ENCODE measurements at regions not wholly inside any gene's neighbourhood (a gene's known extent, or its start where the extent isn't known, plus 50 kb on each side); places are given as distances from the start of the nearest gene placed in this dataset.

DNA sequence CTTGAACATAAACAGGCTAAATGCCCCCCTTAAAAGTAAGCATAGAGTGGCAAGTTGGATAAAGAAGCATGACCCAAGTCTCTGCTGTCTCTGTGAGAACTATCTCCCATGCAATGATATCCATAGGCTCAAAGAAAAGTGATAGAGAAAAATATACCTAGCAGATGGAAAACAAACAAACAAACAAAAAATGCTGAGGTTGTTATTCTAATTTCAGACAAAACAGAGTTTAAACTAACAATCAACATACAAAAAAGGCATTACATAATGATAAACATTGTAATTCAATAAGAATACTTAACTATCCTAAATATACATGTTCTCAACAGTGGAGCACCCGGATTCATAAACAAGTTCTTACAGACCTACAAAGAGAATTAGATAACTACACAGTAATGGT is 626.2 kb upstream of the CNTNAP2 start:
- TF ChIP-seq, protein P1, sequence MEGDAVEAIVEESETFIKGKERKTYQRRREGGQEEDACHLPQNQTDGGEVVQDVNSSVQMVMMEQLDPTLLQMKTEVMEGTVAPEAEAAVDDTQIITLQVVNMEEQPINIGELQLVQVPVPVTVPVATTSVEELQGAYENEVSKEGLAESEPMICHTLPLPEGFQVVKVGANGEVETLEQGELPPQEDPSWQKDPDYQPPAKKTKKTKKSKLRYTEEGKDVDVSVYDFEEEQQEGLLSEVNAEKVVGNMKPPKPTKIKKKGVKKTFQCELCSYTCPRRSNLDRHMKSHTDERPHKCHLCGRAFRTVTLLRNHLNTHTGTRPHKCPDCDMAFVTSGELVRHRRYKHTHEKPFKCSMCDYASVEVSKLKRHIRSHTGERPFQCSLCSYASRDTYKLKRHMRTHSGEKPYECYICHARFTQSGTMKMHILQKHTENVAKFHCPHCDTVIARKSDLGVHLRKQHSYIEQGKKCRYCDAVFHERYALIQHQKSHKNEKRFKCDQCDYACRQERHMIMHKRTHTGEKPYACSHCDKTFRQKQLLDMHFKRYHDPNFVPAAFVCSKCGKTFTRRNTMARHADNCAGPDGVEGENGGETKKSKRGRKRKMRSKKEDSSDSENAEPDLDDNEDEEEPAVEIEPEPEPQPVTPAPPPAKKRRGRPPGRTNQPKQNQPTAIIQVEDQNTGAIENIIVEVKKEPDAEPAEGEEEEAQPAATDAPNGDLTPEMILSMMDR (IDR thresholded peaks at IDR 0.05; ENCODE audit: low read depth, low read length) = no peak
- TF ChIP-seq EZH2phosphoT487 (IDR thresholded peaks at IDR 0.05; ENCODE audit: low read depth) = no peak
- Histone ChIP-seq H2AFZ (ENCODE audit: low read depth, low read length) (no peak overlapping the region), H3K9me3 (ENCODE audit: insufficient read depth, low read length) (no peaks in the 10 kb centered on the region), H3K27ac (ENCODE audit: low read length) (no peak overlapping the region), H3K4me2 (ENCODE audit: low read length) (no peak overlapping the region), H3K4me3 (ENCODE audit: low read length) (no peak overlapping the region), H3K36me3 (replicated peaks; ENCODE audit: low read depth, low read length) (no peaks in the 10 kb centered on the region), H3K4me1 (ENCODE audit: low read length) (no peaks in the 10 kb centered on the region), H3K79me2 (ENCODE audit: low read length) (no peaks in the 10 kb centered on the region), H3K27me3 (ENCODE audit: low read depth, low read length) (no peaks in the 10 kb centered on the region), H3K9ac (ENCODE audit: low read length) (no peak overlapping the region), H4K20me1 (ENCODE audit: insufficient read depth, low read length) (no peaks in the 10 kb centered on the region)

DNA sequence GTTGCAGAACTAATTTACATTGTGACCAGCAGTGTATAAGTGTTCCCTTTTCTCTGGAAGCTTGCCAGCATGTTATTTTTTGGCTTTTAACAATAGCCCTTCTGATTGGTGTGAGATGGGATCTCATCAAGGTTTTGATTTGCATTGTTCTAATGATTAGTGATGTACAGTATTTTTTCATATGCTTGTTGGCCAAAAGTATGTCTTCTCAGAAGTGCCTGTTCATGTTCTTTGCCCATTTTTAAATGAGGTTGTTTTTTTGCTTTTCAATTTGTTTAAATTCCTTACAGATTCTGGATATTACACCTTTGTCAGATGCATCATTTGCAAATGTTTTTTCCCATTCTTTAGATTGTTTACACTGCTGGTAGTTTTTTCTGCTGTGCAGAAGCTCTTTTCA is 627.0 kb upstream of the CNTNAP2 start:
- no peak overlapping the region for H3K4me2 ChIP-seq (ENCODE audit: low read length)
- no peak overlapping the region for H3K9ac ChIP-seq (ENCODE audit: low read length)
- no peaks in the 10 kb centered on the region for H3K4me1 ChIP-seq (ENCODE audit: low read length)
- no peaks in the 10 kb centered on the region for H4K20me1 ChIP-seq (ENCODE audit: insufficient read depth, low read length)
- H3K27me3 ChIP-seq (ENCODE audit: low read depth, low read length) = no peaks in the 10 kb centered on the region
- H3K9me3 ChIP-seq (ENCODE audit: insufficient read depth, low read length) = no peaks in the 10 kb centered on the region
- no peak overlapping the region for H3K27ac ChIP-seq (ENCODE audit: low read length)
- no peaks in the 10 kb centered on the region for H3K36me3 ChIP-seq (replicated peaks; ENCODE audit: low read depth, low read length)
- H2AFZ ChIP-seq (ENCODE audit: low read depth, low read length) = no peak overlapping the region
- no peak for TF ChIP-seq EZH2phosphoT487 (IDR thresholded peaks at IDR 0.05; ENCODE audit: low read depth)
- TF ChIP-seq, protein P1 (IDR thresholded peaks at IDR 0.05; ENCODE audit: low read depth, low read length) = no peak
- H3K4me3 ChIP-seq (ENCODE audit: low read length) = no peak overlapping the region
- H3K79me2 ChIP-seq (ENCODE audit: low read length) = no peaks in the 10 kb centered on the region

DNA sequence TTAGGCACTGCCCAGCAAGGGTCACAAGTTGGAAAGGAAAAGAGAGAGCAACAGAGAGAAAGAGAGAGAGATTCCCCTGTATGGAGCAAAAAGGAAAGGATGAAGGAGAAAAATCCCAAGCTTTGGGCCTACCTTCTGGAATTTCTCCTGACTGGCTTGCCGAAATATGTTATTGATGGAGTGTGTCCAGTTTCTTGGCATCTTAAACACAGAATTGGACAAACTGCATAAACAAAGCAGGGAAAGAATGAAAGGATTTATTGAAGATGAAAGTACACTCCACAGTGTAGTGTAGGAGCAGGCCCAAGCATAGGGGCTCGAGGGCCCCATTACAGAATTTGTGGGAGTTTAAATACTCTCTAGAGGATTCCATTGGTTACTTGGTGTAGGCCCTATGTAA is 627.8 kb upstream of the CNTNAP2 start:
- no peaks in the 10 kb centered on the region for H3K79me2 ChIP-seq (ENCODE audit: low read length)
- no peak for TF ChIP-seq EZH2phosphoT487 (IDR thresholded peaks at IDR 0.05; ENCODE audit: low read depth)
- TF ChIP-seq, protein P1 (IDR thresholded peaks at IDR 0.05; ENCODE audit: low read depth, low read length) = no peak
- H3K4me3 ChIP-seq (ENCODE audit: low read length) = no peak overlapping the region
- H3K9me3 ChIP-seq (ENCODE audit: insufficient read depth, low read length) = no peaks in the 10 kb centered on the region
- H3K4me2 ChIP-seq (ENCODE audit: low read length) = no peak overlapping the region
- H3K9ac ChIP-seq (ENCODE audit: low read length) = no peak overlapping the region
- H3K4me1 ChIP-seq (ENCODE audit: low read length) = no peaks in the 10 kb centered on the region
- no peaks in the 10 kb centered on the region for H3K36me3 ChIP-seq (replicated peaks; ENCODE audit: low read depth, low read length)
- no peaks in the 10 kb centered on the region for H3K27me3 ChIP-seq (ENCODE audit: low read depth, low read length)
- H4K20me1 ChIP-seq (ENCODE audit: insufficient read depth, low read length) = no peaks in the 10 kb centered on the region
- H2AFZ ChIP-seq (ENCODE audit: low read depth, low read length) = no peak overlapping the region
- H3K27ac ChIP-seq (ENCODE audit: low read length) = no peak overlapping the region

DNA sequence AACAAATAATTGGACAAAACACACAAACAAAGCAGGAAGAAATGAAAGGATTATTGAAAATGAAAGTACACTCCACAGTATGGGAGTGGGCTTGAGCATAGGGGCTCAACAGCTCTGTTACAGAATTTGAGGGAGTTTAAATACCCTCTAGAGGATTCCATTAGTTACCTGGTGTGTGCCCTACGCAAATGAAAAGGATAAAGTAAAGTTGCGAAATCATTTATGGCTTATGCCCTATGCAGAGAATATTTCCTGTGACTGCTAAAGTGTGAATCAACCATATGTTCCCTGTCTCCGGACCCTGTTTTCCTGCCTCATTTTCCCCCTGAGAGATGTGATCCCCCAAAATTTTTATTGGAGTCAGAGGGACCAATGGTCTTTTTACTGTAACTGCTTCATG is 634.6 kb upstream of the CNTNAP2 start:
- no peaks in the 10 kb centered on the region for H3K4me1 ChIP-seq (ENCODE audit: low read length)
- no peak overlapping the region for H2AFZ ChIP-seq (ENCODE audit: low read depth, low read length)
- no peaks in the 10 kb centered on the region for H3K79me2 ChIP-seq (ENCODE audit: low read length)
- no peak overlapping the region for H3K9ac ChIP-seq (ENCODE audit: low read length)
- no peak overlapping the region for H3K4me2 ChIP-seq (ENCODE audit: low read length)
- no peaks in the 10 kb centered on the region for H3K9me3 ChIP-seq (ENCODE audit: insufficient read depth, low read length)
- no peak overlapping the region for H3K27ac ChIP-seq (ENCODE audit: low read length)
- H4K20me1 ChIP-seq (ENCODE audit: insufficient read depth, low read length) = no peaks in the 10 kb centered on the region
- H3K36me3 ChIP-seq (replicated peaks; ENCODE audit: low read depth, low read length) = no peaks in the 10 kb centered on the region
- H3K4me3 ChIP-seq (ENCODE audit: low read length) = no peak overlapping the region
- TF ChIP-seq EZH2phosphoT487 (IDR thresholded peaks at IDR 0.05; ENCODE audit: low read depth) = no peak
- TF ChIP-seq, protein P1 (IDR thresholded peaks at IDR 0.05; ENCODE audit: low read depth, low read length) = no peak
- no peaks in the 10 kb centered on the region for H3K27me3 ChIP-seq (ENCODE audit: low read depth, low read length)
